ENCODE measurements at regions not wholly inside any gene's neighbourhood (a gene's known extent, or its start where the extent isn't known, plus 50 kb on each side); places are given as distances from the start of the nearest gene placed in this dataset.

GRCh38 chr1:13931226-13931625 lies 231.2 kb downstream of the PRDM2 start:
- Histone ChIP-seq H3K36me3 (no peaks in the 10 kb centered on the region), H3K27me3 (no peaks in the 10 kb centered on the region), H3K4me3 (no peak overlapping the region), H3K27ac (no peak overlapping the region), H3K4me1 (no peaks in the 10 kb centered on the region), H3K9me3 (no peaks in the 10 kb centered on the region)
- 54% methylated on average over 3 of the region's 3 CpGs for WGBS
- DNase-seq (ENCODE audit: low spot score in 2 of 2), result no peak
- no peak for TF ChIP-seq CTCF (IDR thresholded peaks at IDR 0.05)
- no peak for TF ChIP-seq POLR2AphosphoS5 (IDR thresholded peaks at IDR 0.05)
- no peak for TF ChIP-seq EP300 (IDR thresholded peaks at IDR 0.05)
- no peak for TF ChIP-seq POLR2A (IDR thresholded peaks at IDR 0.05)

GRCh38 chr1:13935336-13935735 lies 235.3 kb downstream of the PRDM2 start:
- 72% methylated on average over 5 of the region's 5 CpGs for WGBS
- Histone ChIP-seq H3K27ac (no peak overlapping the region), H3K27me3 (no peaks in the 10 kb centered on the region), H3K9me3 (no peaks in the 10 kb centered on the region), H3K36me3 (no peaks in the 10 kb centered on the region), H3K4me1 (no peaks in the 10 kb centered on the region), H3K4me3 (no peak overlapping the region)
- TF ChIP-seq CTCF (IDR thresholded peaks at IDR 0.05), result no peak
- no peak for TF ChIP-seq POLR2A (IDR thresholded peaks at IDR 0.05)
- TF ChIP-seq POLR2AphosphoS5 (IDR thresholded peaks at IDR 0.05), result no peak
- no peak for TF ChIP-seq EP300 (IDR thresholded peaks at IDR 0.05)
- no peak for DNase-seq (ENCODE audit: low spot score in 2 of 2)

- TF ChIP-seq POLR2AphosphoS5 (IDR thresholded peaks at IDR 0.05) (no peak), CTCF (IDR thresholded peaks at IDR 0.05) (no peak), POLR2A (IDR thresholded peaks at IDR 0.05) (no peak), EP300 (IDR thresholded peaks at IDR 0.05) (no peak)
- peaks cover 3% of the 10 kb centered on the region for H3K4me1 ChIP-seq
- WGBS, result 50% methylated on average over 1 of the region's 1 CpG
- no peak overlapping the region for H3K4me3 ChIP-seq
- H3K27ac ChIP-seq, result no peak overlapping the region
- H3K9me3 ChIP-seq, result peaks cover 3% of the 10 kb centered on the region
- no peak for DNase-seq (ENCODE audit: low spot score in 2 of 2)
- no peaks in the 10 kb centered on the region for H3K36me3 ChIP-seq
- H3K27me3 ChIP-seq, result peaks cover 5% of the 10 kb centered on the region
Observed at GRCh38 chr1:13941315-13941714, 241.3 kb downstream of the PRDM2 start.

- H3K27me3 ChIP-seq, result peaks cover 5% of the 10 kb centered on the region
- no peak for DNase-seq (ENCODE audit: low spot score in 2 of 2)
- H3K36me3 ChIP-seq, result no peaks in the 10 kb centered on the region
- peaks cover 6% of the 10 kb centered on the region for H3K4me1 ChIP-seq
- no peak overlapping the region for H3K4me3 ChIP-seq
- H3K27ac ChIP-seq, result no peak overlapping the region
- H3K9me3 ChIP-seq, result peaks cover 3% of the 10 kb centered on the region
- TF ChIP-seq EP300 (IDR thresholded peaks at IDR 0.05) (no peak), POLR2AphosphoS5 (IDR thresholded peaks at IDR 0.05) (no peak), POLR2A (IDR thresholded peaks at IDR 0.05) (no peak), CTCF (IDR thresholded peaks at IDR 0.05) (no peak)
Observed at GRCh38 chr1:13943055-13943454, 243.1 kb downstream of the PRDM2 start.

GRCh38 chr1:13945856-13946255 lies 245.9 kb downstream of the PRDM2 start:
- peak overlapping the region; percentile 45 for H3K27ac ChIP-seq

More at GRCh38 chr1:13945856-13946255, 245.9 kb downstream of the PRDM2 start:
- H3K9me3 ChIP-seq, result peaks cover 3% of the 10 kb centered on the region
- H3K4me3 ChIP-seq, result no peak overlapping the region
- H3K4me1 ChIP-seq, result peaks cover 11% of the 10 kb centered on the region
- no peak for DNase-seq (ENCODE audit: low spot score in 2 of 2)
- no peak for TF ChIP-seq POLR2A (IDR thresholded peaks at IDR 0.05)
- no peak for TF ChIP-seq EP300 (IDR thresholded peaks at IDR 0.05)
- TF ChIP-seq CTCF (IDR thresholded peaks at IDR 0.05), result no peak
- no peak for TF ChIP-seq POLR2AphosphoS5 (IDR thresholded peaks at IDR 0.05)
- H3K36me3 ChIP-seq, result no peaks in the 10 kb centered on the region
- H3K27me3 ChIP-seq, result peaks cover 5% of the 10 kb centered on the region
- WGBS, result 70% methylated on average over 2 of the region's 2 CpGs
